GM18861 (cell line): ENCODE measurements at regions not wholly inside any gene's neighbourhood (a gene's known extent, or its start where the extent isn't known, plus 50 kb on each side); places are given as distances from the start of the nearest gene placed in this dataset.
"Not testable (repeated sequence)": the region's sequence is repeated elsewhere in the genome, so short reads cannot be mapped to it uniquely, and the experiment has no call there.

Experiments used
- ATAC-seq: cut with Tn5 transposase; IDR thresholded peaks from one replicate; pipeline ENCODE4 v1.9.1; 2021; ENCODE audit not compliant: unreplicated experiment

DNA sequence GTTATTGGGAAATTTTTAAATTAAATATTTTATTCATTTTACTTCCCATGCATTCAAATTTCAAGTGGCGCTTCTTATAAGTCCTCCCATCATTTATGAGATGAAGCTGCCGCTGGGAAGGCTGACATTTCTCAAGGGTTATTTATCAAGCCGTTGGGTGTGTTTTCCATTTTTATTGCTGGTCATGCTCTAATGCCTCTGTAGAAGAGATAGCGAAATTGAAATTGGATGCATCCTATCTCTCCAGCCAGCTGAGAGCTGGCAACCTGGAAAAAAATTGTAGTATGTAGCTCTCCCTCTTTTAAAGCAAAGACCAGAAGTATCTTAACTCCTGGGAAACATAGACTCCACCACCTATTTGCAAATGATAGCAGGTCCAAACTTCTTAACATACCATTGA lies 135.9 kb downstream of the C6orf118 start:
- no peak for ATAC-seq

DNA sequence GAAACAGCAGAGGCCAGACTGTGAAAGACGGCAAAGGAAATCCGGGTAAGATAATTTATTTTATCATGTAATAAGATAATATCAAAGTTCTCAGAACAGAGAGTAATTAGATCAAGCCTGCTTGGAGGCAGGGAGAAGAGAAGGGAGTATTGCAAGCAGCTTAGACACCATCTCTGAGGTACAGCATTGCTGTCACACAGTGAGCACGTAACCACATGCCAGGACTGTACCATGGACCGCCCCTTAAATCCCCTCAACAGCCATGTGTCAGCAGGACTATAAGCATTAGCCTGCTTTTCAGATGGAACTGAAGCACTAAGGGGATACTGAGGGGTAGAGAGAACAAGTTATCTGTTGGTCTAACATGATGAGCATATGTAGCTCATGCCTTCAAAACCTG lies 141.5 kb downstream of the C6orf118 start:
- no peak for ATAC-seq

- no peak for ATAC-seq
Measured at GRCh38 chr6:165167311-165167710, 142.1 kb downstream of the C6orf118 start.

GRCh38 chr6:165163519-165163918 lies 145.9 kb downstream of the C6orf118 start:
- no peak for ATAC-seq

DNA sequence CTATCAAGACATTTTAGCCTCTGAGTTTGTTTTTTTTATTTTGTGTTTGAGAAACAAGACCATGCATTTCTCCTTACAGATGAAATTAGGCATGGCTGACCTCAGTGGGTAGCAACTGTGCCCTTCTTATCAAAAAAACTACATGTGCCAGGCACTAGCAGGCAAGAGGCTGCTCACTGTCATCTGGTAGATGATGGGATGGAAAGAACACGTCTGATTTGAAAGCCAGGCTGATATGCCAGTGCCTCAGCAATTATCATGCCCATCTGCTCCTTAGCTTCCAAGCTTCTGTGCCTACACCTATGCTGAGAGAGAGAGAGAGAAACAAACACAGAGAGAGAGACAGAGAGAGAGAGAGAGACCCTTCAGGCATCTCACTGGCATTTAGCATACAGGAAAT lies 149.9 kb downstream of the C6orf118 start:
- ATAC-seq, result no peak

- ATAC-seq, result no peak
Measured at GRCh38 chr6:165146456-165146855, 162.9 kb downstream of the C6orf118 start.

- no peak for ATAC-seq
Measured at GRCh38 chr6:165135889-165136288, 173.5 kb downstream of the C6orf118 start.

DNA sequence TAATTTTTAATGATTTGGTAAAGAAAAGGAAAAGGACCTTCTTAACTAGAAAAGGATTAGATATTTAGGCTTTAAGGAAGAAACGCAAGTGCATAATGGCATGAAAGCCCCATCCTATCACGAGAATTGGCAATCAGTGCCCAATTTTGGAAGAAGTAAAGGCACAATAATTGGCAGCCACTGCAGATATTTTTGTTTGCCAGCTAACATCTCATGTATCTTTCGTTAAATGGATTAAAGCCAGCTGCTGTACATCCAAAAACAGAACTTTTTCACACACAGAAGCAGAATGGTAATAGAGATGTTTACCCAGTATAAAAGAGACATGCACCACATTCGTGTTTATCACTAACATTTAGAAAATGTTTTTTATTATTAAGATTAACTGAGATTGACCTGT lies 180.3 kb downstream of the C6orf118 start:
- ATAC-seq, result no peak

DNA sequence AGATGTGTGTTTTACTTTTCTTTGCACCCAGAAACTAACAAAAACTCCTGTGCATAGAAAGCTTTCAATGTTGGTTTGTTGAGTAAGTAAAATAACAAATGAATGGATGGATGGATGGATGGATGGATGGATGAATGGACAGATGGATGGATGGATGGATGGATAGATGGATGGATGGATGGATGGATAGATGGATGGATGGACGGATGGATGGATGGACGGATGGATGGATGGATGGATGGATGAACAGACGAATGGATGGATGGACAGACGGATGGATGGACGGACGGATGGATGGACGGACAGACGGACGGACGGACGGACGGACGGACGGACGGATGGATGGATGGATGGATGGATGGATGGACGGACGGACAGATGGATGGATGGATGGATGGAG lies 181.7 kb downstream of the C6orf118 start:
- not testable (repeated sequence) for ATAC-seq

- ATAC-seq, result not testable (repeated sequence)
Measured at GRCh38 chr6:165124681-165125080, 184.7 kb downstream of the C6orf118 start.

GRCh38 chr6:165119231-165120020 lies 190.0 kb downstream of the C6orf118 start:
- no peak for ATAC-seq

GRCh38 chr6:165118736-165119135 lies 190.7 kb downstream of the C6orf118 start:
- no peak for ATAC-seq

DNA sequence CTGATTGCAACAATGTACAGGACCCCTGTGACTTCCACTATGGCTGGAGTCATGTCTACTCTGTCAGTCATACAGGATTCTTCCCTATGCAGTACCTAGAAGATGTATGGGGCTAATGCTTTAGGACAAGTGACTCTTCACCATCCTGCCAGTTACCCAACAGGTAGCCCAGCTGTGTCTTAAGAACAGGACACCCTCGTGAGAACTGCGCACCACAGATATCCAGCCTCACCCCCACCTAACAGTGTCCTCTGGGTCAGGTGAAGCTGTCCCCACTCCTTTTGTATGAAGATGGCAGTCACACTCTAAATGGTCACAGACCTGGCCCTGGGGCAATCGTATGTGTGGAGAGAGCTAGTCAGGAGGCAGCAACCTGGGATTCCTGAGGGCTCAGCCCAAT lies 191.6 kb downstream of the C6orf118 start:
- ATAC-seq, result no peak

GRCh38 chr6:165117121-165117520 lies 192.3 kb downstream of the C6orf118 start:
- ATAC-seq, result no peak

DNA sequence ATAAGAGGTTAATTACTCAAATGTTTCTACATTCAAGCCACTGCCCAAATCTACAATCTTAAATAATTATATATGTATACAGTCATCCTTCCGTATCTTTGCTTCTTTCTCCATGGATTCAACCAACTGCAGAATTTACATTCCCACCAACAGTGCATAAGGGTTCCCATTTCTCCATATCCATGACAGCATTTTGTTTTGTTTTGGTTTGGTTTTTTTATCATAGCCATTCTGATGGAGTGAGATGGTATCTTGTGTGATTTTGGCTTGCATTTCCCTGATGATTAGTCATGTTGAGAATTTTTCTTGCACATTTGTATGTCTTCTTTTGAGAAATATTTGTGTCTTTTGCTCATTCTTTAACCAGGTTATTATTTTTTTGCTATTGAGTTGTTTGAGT lies 198.5 kb downstream of the C6orf118 start:
- no peak for ATAC-seq

DNA sequence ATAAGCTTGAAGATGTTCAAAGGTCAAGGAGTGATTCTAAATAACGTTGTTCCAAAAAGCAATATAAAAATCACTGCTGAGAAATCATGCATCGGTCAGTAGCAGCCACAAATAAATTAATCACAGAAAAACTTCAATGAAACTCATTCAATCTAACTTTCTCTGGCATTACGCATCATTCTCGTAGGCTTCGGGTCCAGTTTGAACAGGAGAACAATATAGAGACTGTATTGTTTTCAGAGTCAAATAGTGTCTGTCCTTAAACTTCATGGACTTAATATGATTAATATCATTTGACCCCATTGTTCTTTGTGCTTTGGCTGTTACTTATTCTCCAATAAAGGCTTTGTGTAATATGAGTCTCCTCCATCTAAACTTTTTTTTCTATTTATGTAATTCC lies 200.4 kb downstream of the C6orf118 start:
- no peak for ATAC-seq

DNA sequence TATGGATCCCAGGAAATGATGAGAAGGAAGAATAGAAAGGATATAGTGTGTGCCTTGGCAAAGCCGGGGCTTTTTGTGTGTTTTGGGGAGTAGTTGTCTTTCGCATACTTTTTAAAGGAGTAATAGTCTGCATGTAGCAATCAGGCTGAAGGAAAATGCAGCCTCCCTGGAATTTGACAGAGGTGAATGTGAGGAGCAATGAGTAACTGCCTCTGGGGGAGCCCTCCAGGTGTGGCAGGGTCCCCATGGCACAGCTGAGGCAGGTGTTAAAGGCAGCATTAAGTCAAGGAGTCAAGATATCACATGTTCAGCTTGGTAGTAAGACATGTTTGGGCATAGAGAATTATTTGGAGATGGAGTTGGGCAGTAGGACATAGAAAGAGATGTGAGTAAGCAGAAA lies 203.1 kb downstream of the C6orf118 start:
- no peak for ATAC-seq

DNA sequence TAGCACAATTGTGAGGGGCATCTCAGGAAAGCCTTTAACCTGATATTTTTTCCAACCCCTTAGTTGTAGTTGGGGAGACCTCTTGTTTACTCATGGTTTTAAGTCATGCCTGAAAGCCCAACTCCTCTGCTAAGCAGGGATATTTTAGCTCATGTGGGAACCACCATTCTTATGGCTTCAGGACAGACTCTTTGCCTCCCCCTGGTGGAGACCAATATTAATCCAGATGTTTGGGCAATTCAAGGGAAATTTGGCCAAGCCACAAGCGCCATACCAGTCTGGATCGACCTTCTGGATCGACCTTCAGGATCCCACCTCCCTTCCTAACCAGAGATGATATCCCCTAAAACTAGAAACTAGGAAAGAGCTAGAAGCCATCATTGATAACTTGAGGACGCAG lies 211.2 kb downstream of the C6orf118 start:
- ATAC-seq, result no peak

GRCh38 chr6:165096868-165097267 lies 212.5 kb downstream of the C6orf118 start:
- no peak for ATAC-seq

GRCh38 chr6:165096209-165096608 lies 213.2 kb downstream of the C6orf118 start:
- no peak for ATAC-seq

DNA sequence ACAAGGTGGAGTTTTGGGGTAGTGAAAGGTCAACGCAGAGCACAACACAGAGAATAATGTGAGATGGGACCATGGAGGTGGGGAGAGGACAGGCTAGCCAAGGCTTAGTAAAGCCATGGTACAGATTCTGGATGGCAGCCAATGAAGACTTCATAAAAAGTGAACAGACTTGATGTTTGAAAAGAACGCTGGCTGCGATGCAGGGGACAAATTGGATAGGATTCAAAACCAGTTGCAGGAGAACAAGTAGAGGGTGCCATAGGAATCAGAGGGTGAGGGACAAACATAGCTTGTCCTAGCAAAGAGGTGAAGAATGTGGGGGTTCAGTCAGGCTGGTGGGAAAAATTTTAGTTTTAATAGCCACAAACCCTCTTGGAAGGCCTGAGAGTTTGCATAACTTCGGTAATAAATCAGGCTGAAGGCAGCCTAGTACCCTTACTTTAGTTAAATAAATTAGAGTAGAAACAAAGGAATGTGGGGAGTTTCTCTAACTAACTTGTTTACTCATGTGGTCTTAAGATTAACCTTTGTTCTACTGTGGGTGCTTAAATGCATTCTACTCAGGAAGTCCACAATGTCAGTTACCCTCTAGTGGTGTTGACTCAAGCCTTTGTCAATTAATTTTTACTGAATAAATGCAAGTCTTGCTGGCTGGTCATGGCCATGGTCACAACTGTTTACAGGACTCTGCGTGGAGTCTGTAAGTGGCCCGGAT lies 216.4 kb downstream of the C6orf118 start:
- no peak for ATAC-seq

- no peak for ATAC-seq
Measured at GRCh38 chr6:165091121-165091785, 218.2 kb downstream of the C6orf118 start.
